Suppressor macrophage (primary cell): ENCODE measurements at regions not wholly inside any gene's neighbourhood (a gene's known extent, or its start where the extent isn't known, plus 50 kb on each side); places are given as distances from the start of the nearest gene placed in this dataset.
"Not testable (repeated sequence)": the region's sequence is repeated elsewhere in the genome, so short reads cannot be mapped to it uniquely, and the experiment has no call there.

Experiments used
- DNase-seq, 4 experiments: peaks; one replicate each; pipeline ENCODE4 v3.0.0-alpha.2; 2020 to 2022

- DNase-seq = peak in 2 of 4 experiments; percentile 14 to 26
Observed at GRCh38 chr3:73848173-73848906, 223.6 kb upstream of the PDZRN3 start.

GRCh38 chr3:73846951-73847350, 222.2 kb upstream of the PDZRN3 start:
- no peak for DNase-seq

DNA sequence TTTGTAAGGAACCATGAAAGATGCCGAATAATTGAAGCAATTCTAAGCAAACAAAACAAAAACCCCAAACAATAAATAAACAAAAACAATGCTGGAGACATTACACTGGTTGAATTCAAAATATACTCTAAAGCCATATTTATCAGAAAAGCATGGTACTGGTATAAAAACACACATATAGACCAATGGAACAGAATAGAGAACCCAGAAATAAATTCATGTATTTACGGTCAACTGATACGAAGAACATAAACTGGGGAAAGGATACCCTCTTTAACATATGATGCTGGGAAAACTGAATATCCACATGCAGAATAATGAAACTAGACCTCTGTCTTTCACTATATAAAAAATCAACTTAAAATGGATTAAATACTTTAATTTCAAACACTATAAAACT, 214.3 kb upstream of the PDZRN3 start:
- no peak for DNase-seq

- DNase-seq = no peak
Observed at GRCh38 chr3:73835945-73836344, 211.2 kb upstream of the PDZRN3 start.

- no peak for DNase-seq
Observed at GRCh38 chr3:73832426-73832825, 207.7 kb upstream of the PDZRN3 start.

GRCh38 chr3:73828348-73828747, 203.6 kb upstream of the PDZRN3 start:
- DNase-seq = no peak

GRCh38 chr3:73827725-73828211, 203.0 kb upstream of the PDZRN3 start:
- no peak for DNase-seq

DNA sequence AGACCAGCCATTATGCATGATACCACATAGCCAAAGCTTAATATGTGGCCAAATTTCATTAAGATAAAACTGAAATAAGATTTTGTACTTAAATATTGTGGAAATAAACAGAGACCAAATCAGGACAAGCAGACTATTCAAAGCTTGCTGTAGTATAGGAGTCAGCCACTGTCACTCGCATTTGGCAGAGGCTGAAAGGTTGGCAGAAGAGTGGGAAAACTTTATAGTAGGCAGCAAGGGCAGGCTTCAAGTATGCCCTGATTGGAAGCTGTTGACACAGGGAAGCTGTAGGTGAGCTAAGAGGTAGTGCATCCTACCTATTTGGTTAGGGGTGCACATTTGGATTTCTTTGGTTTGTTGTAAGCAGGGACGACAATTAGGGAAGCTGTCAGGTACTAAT, 202.5 kb upstream of the PDZRN3 start:
- no peak for DNase-seq

DNA sequence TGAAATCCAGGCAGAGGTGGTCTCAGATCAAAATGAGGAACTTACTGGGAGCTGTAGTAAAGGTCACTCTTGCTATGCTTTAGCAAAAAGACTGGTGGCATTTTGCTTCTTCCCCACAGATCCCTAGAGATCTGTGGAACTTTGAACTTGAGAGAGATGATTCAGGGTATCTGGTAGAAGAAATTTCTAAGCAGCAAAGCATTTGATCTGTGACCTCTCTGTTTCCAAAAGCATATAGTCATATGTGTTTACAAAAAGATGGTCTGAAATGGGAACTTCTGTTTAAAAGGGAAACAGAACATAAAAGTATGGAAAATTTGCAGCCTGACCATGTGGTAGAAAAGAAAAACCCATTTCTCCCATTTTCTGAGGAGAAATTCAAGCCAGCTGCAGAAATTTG, 196.2 kb upstream of the PDZRN3 start:
- not testable (repeated sequence) for DNase-seq

DNA sequence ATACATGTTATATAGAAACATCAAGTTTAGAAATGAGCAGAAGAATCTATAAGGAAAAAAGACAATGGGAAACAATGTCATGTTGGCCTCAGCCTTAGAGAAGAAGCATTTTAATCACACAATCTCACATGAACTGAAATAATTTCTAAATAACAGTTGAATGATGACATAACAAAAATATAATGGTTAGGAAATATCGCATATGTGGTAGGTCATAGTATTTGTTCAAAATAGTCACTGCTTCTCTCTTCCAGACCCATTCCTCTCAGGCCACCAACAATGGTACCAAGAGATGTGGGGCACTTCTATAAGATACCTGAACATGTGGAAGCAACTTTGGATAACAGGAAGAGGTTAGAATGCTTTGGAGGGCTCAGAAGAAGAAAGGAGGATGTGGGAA, 195.7 kb upstream of the PDZRN3 start:
- no peak for DNase-seq

- DNase-seq = no peak
Observed at GRCh38 chr3:73815966-73816365, 191.2 kb upstream of the PDZRN3 start.

GRCh38 chr3:73813692-73814292, 189.1 kb upstream of the PDZRN3 start:
- no peak for DNase-seq

DNA sequence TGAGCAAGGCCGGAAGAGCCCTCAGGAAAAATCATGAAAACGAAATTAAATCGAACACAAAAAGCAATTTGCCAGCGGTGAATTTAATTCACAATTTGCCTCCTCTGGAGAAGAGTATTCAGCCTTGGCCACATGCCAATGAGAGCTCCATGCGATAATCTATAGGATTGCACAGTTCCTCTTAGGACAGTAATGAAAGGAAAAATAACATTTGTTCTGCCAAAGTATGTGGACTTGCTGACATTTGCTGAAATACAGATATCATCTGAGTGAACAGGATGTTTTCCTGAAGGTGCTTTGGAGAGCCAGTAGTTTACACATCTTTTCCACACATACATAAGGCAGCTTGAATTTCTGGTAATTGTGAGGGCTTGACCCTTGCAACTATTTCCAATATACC, 188.6 kb upstream of the PDZRN3 start:
- peak in 3 of 4 experiments; percentile 7 to 56 (median 10) for DNase-seq

- no peak for DNase-seq
Observed at GRCh38 chr3:73812054-73812453, 187.3 kb upstream of the PDZRN3 start.

DNA sequence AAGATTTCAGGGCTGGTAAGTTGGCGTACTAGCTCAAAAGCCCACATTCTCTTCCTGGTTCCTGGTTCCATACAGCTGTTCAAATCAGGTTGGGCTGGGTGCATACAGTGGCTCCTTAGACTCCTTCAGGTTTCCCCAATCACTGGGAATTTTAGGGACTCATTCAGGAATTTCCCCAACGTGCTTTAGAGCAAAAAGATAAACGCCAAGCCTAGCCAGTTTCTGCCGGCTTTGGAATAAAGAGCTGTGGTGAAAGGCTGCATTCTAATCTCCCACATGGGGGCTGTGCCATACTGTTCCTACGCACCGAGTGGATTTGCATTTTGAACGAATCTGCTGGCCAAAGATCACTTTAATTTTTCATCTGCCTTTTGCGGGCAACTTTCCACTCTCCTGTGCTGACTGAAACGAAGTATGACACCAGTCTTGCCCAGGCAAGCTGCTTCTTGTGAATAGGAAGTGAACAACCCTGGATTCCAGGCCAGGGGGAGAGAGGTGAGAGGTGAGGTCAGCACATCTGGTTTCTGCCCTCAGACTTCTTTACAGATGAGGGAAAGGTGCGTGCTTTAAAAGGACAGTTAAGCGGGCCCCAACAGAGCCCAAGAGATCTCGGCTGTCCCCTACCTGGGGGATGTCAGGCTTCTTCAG, 184.2 kb upstream of the PDZRN3 start:
- DNase-seq = no peak

DNA sequence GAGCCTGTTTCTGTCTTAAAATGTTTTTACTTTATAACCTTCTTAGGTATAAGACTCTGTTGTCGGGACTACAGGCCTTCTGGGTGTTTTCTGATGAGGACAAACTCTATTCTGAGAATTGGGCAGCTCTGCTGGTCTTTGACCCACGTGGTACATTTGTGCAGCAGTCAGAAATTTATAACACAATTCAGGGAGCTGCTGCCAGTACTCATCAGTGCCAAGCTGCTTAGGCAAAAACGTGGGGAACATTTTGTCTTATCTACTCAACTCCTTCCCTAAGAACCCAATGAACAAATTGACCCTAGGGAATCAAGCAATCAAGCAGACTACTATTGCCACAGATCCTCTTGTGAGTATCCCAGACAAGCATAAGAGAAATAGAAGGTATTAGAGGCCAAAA, 180.7 kb upstream of the PDZRN3 start:
- no peak for DNase-seq

GRCh38 chr3:73804204-73804603, 179.5 kb upstream of the PDZRN3 start:
- no peak for DNase-seq

- DNase-seq = no peak
Observed at GRCh38 chr3:73801444-73801843, 176.7 kb upstream of the PDZRN3 start.

GRCh38 chr3:73797311-73797710, 172.6 kb upstream of the PDZRN3 start:
- DNase-seq = no peak

GRCh38 chr3:73796382-73796781, 171.6 kb upstream of the PDZRN3 start:
- no peak for DNase-seq

DNA sequence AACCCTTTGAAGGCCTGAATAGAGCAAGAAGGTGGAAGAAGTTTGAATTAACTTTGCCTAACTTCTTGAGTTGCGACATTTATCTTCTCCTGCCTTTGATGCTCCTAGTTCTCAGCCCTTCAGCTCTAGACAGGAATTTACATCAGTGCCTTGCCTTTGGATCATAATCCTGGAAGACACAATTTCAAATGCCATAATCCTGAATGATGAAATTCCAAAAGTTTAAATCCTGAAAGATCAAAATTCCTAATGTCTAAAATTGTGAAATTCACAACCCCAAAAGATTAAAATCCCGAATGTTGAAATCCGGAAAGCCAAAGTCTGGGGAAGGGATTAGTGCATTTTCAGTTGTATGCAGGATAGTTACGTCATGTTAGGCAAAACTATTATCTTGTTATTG, 166.6 kb upstream of the PDZRN3 start:
- no peak for DNase-seq

- DNase-seq = no peak
Observed at GRCh38 chr3:73789825-73790444, 165.2 kb upstream of the PDZRN3 start.

DNA sequence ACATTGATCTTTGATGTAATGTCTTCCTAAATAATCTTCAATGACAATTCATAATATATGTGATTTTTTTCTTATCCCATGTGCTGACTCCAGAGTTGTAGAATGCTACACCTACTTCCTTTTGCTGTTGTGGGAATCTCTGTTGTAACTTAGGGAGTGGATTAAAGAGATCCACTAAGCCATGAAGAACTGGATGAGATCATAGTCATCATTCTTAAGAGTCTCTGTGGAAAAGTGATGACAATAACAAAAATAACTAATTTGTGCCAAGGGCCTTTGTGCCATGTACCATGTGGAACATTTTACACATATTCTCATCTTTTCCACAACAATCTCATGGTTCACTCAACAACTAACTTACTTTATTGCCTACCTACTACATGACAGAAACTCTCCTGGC, 162.9 kb upstream of the PDZRN3 start:
- DNase-seq = no peak
